DMS 273 (cell line): ENCODE measurements at regions not wholly inside any gene's neighbourhood (a gene's known extent, or its start where the extent isn't known, plus 50 kb on each side); places are given as distances from the start of the nearest gene placed in this dataset.

Source experiments
- DNase-seq: peaks from one replicate; lab custom pipeline; 2025; ENCODE audit not compliant: unreplicated experiment; lab: John Stamatoyannopoulos, UW

DNA sequence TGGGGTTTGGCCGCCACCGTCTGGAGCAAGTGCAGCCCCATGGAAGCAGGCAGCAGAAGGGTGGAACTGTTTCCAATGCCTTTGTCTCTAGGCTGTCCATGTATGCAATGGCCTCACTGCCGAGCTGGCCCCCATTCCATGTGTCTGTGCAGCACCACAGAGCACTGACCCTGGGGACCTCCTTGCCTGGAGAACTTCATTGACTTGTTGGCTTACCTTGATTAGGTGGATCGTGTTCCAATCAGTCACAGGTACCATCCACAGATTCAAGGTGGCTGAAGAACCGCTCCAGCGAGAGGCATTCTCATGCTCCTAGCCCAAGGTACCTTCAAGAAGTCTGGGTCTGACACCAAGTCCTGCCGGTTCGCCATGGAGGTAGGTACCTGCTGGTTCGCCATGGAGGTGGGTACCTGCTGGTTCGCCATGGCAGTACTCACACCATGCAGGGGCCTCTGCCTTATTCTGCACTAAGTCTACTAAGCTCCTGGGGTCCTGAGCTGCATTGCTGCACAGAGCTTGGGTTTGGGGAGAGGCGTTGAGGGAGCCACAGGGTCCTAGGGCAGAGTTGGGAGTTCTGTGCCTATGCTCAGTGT lies 358.3 kb upstream of the IRX1 start:
- DNase-seq = no peak

DNA sequence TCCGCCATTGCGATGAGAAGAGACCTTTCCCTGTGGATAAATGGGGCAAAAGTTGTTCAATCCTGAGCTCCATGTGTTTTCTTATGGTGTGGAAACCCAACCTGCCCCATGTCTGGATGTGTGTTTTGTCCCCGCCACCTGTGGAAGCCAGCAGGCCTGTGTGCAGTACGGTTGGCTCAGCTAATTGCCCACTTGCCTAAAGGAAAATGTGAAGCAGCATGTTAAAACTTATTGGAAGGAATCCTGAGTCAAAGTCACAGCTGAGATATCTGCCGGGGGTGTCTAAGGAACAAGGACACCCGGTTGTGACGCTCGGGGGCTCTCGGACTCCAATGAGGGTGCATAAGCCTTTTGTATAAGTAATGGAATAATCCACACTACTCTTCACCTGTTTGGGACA lies 361.1 kb upstream of the IRX1 start:
- DNase-seq = no peak

DNA sequence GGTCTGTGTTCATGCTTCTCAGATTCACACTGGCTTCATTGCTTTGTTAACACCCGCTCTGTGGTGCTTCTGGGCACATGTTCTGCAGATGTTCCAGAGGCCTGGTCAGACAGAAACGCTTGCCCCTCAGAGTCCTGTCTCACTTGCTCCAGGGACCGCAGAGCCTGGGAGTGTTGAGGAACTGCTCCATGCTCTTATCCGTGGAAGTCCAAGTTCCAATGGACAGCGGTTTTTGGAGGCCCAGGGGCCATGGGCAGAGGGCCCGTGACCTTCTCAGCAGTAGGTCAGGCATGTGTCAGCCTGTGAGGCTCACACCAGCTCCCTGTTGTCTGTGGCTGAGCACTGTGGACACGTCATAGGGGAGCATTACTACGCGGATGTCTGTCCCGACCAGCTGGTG lies 364.7 kb upstream of the IRX1 start:
- DNase-seq = no peak

DNA sequence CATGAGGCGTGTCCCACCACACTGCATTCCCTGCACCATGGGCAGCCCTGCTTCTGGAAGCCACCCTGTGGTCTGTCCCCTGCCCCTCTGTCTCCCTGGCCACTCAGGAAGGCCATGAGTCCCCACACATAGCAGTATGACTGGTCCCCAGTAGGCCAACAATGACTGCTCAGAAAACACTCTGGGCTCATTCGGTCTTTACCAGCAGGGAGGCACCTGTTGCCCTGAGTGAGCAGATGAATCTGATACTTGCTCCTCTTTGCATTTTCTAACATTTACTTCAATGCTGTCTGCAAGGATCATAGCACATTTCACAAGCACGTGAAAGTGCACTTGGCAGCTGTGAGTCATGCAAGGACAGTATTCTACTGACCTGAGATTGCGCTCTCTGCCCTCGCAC lies 365.4 kb upstream of the IRX1 start:
- no peak for DNase-seq

DNA sequence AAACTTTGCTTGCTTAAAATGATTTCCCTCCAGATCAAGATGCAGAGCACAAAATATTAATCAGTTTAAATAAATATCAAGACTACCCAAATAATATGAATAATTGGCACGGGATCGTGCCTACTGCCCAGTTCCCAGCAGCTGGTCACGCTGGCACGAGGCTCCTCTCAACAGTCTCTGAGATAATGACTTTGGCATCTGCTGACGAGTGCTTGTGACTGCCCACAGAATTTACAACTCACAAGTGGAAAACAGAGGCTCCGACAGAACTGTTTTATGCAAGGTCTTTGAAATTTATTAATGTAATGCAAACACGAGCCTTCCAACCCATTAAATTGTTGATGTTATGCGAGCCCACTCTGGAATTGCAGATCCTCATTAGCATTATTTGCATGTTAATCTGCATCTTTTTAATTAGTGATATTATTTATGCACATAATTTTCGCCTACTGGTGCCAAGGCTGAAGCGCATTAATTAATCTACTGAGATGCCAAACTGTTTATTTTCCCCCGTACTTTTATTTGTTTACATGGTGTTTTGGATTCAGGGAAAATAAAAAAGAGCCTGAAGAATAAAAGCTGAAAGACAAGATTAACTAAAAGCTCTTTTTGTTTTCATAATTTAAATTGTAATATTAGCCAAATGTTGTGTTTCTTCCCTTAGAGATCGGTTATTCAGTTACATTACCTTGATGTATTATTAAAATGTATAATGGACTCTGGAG lies 369.3 kb upstream of the IRX1 start:
- DNase-seq = no peak

DNA sequence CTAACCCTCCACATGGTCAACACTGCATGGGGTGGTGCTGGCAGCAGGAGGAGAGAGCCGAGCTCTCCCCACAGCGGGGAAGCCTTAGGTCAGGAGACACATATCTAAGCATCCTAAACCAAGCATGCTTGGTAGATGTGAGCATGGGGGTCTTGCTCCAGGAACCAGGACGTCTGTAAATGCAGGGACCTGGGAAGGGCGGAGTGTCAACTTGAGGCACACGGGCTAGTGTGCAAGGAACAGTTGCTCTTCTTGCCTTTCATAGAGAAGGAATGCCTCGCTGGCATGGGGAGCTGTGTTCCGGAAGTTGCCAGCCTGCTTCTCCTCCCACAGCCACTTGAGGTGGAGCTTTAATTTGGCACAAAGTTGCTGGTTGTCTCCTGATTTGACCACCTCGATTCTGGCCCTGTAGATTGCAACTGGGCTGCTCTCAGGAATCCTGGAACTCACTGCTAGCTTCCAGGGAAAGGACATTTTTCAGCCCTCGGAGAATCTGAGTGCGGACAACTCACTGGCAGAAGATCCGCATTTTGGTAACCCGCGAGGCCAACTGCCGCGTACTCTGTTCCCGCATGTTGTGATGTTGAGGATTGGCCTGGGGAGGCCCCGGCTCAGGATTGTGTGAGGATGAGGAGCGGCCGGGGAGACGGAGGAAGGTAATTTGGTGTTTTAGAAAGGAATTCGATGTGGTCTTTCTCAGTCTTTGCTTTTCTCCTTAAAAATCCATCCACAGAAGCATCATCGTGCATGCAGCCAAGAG lies 370.3 kb upstream of the IRX1 start:
- DNase-seq = no peak

DNA sequence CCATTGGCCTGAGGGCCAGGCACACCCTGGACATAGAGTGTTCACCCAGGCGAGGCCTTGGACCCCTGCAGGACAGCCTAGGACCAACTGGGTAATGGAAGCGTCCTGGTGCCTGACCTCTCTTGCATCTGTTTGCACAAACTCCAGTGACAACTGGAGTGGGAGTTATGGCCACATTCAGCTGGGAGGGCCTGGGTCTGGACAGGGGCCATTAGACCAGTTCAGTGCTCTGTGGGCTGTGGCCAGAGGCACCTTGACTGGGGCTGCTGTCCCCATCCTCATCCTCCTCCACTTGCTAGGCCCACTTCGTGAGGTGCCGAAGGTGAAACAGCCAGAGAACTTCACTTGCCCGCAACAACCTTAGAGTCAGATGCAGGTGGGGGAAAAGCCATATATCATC lies 372.7 kb upstream of the IRX1 start:
- DNase-seq = no peak

DNA sequence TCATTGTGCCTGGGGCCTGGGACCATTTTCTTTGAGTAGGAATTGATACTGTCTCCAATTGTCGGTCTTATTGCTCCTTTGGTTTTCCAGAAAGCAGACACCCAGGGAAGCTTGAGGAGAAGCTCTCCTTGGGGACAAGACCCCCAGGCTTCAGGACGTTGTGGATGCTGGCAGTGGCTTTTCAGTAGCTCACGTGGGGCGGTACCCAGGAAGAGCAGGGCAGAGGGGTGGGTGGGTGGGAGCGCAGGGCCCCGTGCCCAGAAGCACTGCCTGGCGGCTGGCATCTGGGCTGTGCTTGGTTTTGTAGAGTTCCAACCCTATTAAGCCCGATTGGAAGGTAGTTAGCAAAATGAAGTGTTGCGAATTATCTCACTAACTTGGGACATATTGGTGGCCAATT lies 374.2 kb upstream of the IRX1 start:
- DNase-seq = no peak

DNA sequence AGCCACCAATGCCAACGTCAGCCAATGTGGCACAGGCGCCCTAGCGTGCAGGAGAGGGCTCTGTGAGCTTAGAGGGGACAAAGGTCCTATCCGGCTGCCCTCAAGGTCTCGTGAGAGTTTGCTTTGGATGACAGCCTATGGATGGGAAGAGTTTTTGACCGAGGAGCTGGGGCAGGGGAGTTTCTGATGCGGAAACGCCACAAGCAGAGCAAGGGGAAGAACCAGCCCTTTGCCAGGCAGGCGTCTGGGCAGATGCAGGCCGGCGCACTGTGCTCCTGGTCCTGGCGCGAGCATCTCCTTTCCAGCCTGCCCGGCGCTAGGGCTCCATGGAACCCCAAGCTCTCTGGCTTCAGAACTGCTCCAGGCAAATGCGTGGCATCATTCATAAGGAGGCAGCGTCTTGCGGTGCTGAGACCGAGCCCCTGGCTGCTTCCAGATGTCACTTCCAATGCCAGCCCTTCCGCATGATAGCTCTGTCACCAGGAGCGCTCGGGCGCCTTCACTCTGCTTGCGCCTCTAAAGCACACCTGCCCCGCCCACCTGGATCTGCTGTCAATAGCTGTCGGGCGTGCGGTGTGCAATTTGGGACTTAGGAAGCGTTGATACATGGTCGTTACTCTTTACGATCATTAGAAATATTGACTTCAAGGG lies 374.9 kb upstream of the IRX1 start:
- DNase-seq = no peak

DNA sequence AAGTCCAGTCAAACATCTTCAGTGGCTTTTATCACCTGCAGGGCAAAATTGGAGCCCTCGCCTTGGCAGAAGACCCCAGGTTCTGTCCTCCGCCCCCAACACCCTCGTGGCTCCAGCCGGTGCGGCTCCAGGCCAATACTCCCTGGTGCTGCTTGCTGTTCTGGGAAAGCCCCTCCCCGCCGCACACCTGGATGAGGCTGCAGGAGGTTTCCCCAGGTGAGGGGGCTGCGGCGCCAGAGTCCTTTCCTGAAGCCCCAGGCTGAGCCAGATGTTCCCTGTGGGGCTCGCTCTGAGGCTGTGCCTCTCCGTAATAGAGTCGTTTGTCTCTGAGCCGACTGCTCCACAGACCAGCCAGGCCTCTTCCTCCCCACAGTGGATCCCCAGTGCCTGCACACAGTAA lies 375.4 kb upstream of the IRX1 start:
- no peak for DNase-seq

DNA sequence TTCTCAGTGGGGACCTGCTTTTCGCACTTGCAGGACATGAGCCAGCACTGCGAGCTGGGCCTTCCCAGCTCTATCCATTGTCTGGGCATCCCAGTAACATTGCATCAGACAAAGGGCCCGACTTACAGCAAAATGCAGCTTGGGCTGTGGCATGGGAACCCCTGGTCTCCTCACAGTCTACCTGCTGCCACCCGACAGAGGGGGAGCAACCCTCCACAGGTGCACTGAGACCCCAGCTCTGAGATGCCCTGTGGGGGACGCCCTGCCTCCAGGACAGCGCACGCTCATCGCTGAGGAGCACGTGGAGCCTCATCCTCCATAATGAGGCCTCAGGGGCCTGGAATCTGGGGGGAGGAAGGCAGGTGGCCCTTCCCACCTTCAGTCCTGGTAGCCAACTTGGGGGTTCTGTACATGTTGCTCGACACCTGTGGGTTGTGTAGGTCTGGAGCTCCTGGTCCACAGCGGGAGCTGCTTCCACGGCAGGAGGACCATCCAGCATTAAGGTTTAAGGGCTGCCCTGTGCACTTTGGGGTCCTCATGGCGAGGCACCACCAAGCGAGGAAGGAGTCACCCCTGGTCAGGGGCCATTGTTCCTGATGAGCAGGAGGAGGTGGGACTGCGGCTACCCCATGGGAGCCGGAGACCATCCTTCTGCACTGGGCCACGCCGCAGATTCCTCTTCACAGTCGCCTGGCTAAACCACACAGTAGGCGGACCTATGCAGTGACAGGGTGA lies 376.5 kb upstream of the IRX1 start:
- DNase-seq = no peak

DNA sequence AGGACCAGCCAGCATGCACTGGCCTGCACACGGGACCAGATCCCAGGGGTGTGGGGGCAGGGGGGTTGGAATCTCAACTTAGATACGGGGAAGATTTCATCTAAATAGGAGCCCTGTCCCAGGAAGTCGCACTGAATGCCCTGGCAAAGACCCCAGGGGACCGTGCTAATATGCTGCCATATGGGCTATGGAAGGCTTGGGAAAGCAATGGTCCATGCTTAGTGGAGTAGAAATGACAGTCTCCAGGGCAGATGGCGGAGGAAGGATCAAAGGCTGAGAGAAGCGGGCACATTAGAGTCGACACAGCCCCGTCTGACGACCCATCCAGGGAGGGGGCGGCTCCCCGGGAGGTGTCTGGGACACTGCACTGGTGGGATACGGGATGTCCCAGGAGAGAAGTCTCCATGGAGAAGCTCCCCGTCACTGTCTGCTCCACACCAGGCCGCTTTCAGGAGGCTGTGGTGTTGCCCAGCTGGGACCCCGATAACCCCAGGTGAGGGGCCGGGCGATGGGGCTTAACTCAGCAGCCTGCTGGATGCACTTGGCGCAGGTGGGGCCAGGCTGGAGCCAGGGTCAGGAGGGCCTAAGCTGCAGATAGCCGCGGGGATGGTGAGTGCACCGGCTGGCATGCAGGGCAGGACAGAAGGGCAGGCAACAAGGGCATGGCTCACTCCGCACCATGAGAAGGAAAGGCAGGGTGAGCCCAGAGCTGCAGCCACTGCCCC lies 377.7 kb upstream of the IRX1 start:
- no peak for DNase-seq

DNA sequence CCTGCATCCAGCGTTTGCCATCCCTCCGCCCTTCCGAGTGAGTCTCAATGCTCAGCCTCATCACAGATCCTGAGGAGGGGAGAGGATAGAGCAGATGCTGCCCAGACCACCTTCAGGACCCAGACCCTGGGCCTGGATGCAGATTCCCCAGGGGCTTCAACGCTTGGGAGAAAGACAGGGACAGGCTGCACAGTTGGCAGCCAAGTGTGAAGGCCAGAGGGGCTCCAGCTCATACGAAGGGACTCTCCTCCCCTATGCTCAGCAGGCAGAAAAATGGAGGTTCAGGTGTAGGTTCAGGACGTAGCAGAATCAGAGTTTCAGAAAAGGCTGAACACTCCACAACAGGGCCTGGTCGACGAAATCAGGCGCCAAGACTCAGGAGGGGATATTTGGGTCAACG lies 378.5 kb upstream of the IRX1 start:
- no peak for DNase-seq

DNA sequence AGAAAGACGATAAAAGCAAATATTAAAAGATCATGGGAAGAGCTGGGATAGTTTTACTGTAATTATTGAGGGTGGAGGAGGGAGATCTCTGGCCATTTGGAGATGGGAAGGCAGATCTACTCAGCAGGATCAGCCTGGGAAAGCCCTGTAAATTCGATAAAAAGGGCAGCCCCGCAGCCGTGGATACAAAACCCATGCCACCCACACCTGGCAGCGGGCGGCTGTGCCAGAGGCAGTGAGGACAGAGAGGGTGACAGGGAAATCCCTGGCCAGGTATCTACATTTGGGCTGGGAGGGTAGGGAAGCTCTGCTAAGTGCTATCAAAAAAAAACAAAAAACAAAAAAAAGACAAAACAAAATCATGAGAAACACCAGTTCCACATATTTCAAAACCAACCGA lies 379.2 kb upstream of the IRX1 start:
- no peak for DNase-seq

DNA sequence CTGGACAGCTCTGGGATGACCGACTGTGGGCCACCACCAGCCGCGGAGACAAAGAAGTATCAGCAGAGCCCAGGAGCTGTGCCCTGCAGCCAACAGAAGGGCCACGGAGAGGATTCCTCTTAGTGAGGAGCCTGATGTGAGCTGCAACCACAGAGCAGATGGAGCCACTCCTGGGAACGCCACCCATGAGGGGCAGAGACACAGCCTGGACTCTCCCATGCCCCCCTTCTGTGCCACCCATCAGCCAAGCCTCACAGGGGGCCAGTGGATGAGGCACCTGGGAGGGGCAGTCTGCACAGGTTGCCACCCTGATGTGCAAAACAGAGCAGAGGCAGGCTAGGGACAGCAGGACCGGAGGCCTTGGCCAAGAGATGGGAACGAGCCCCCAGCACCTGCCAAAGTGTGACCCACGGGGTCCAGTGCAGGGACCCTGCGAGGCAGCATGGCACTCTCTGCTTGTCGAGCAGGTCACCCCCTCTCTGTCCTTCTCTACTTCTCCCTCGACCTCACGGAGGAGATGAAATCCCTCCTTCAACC lies 380.7 kb upstream of the IRX1 start:
- no peak for DNase-seq

DNA sequence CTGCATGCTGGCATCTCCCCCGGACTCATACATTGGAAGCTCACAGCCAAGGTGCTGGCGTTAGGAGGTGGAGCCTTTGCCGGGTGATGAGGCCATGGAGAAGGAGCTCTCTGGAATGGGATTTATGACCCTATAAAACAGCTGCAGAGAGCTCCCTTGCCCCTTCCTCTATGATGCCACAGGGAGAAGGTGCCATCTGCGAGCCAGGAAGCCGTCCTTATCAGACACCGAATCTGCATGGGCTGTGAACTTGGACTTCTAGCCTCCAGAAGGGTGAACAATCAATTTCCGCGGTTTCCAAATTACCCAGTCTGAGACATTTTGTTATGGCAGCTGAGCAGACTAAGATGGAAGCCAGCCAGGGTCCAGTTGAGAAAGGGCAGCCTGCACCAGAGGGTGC lies 381.2 kb upstream of the IRX1 start:
- no peak for DNase-seq

DNA sequence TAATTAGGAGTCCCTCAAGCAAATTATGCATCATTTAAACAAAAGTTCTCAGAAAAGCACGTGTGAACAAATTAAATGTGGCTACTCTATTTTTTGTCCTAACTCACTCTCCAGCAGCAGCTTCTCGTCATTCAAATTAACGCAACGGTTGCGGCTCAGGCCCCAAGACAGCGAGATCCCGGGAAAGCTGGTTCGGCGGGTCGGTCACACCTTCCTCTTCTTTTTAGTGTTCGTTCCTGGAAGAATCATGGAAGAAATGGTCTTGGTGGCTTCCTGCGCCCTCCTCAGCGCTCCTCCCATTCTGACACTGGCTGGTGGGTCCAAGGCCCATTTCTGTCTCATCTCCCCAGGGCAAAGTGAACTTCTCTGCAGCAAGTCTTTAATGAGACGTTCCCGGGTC lies 382.8 kb upstream of the IRX1 start:
- no peak for DNase-seq

DNA sequence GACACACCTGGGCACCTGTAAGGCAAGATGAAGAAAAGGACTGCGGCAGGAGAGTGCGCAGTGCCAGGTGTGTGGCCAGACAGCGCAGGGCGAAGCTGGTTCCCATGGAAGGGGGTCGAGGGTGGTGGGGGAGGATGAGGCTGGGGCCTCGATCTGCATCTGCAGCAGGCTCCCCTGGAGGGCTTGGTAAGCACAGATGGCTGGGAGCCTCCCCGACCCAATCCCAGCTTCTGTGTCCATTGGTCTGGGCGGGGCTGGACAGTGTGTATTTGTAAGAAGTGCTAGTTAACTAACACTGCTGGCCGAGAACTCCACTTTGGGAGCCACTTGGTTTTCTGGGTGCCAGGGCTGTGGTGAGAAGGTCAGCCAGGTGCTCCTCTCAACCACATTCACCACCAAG lies 385.1 kb upstream of the IRX1 start:
- DNase-seq = no peak

DNA sequence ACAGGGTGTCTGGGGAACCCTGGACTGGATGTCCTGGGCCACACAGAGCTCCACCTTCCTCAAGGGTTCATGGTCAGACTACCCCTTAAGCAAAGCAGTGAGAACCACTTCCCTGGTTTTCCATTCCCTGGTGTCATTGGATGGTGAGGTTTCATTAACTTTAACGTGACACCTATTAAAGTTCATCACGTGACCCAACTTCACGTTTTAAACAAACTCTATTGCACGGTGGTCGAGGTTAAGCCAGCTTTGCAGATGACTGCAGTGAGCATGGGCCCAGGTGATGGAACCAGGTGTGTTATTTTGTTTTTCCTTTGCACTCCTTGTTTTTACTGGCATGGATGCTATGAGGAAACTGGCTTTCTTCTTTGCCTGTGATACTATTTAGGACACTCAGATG lies 385.7 kb upstream of the IRX1 start:
- no peak for DNase-seq

DNA sequence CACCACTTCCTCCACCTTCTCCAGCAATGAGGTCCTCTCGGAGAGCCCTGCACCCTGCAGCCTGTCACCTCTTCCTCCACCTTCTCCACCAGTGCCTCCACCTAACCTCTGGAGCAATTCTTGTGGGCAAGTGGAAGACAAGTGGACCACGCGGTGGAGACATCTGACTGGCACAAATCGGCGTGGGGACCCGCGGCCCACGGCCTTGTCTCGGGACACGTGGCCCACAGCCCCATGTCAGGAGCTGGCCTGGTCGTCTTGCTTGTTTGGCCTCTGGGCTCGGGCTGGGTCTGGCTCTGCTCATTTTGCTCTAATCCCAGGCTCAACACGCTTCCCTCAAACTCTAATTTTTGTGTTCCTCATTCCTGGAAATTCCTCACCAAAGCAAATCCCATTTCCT lies 393.1 kb upstream of the IRX1 start:
- no peak for DNase-seq
